GM18508 (cell line): ENCODE measurements at regions not wholly inside any gene's neighbourhood (a gene's known extent, or its start where the extent isn't known, plus 50 kb on each side); places are given as distances from the start of the nearest gene placed in this dataset.
"Not testable (repeated sequence)": the region's sequence is repeated elsewhere in the genome, so short reads cannot be mapped to it uniquely, and the experiment has no call there.

Experiments
- ATAC-seq: cut with Tn5 transposase; IDR thresholded peaks from one replicate; pipeline ENCODE4 v1.9.1; 2021; ENCODE audit warnings: moderate number of reproducible peaks; ENCODE audit not compliant: insufficient read depth, unreplicated experiment

DNA sequence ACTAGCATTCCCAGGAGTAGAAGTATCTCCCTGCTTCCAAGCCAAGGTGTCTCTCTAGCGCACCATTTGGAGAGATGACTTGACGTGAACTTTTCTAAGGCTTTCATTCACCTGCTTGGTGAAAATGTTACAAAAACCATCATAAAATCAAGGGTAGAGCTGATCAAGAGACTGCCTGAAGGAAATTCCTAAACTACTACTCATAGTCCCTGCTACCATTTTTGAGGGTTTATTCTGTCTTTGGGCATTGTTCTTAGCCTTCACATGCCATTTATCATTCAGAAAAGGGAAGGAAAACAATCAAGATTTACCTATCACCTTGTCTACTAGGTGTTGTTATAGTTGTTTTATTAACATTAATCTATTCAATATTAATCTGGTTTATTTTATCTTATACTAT, 525.8 kb downstream of the NTRK3 start:
- no peak for ATAC-seq

DNA sequence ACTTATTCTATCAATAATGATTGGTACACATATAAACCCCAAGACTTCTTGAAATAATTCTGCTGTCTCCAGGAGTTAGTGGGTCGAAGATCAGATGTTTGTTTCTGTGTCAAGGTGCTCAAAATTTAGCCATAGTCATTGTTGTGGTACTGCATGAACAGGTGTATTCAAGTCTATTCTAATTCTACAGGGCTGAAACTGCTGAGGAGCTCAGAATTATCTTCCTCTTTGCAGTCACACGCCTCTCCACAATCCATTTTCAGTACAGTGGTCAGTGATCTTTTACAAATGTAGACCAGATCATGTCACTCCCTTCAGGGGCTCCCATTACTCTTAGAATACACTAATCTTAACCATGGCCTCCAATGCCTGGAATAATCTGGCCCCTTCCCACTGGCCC, 527.5 kb downstream of the NTRK3 start:
- ATAC-seq, result no peak

DNA sequence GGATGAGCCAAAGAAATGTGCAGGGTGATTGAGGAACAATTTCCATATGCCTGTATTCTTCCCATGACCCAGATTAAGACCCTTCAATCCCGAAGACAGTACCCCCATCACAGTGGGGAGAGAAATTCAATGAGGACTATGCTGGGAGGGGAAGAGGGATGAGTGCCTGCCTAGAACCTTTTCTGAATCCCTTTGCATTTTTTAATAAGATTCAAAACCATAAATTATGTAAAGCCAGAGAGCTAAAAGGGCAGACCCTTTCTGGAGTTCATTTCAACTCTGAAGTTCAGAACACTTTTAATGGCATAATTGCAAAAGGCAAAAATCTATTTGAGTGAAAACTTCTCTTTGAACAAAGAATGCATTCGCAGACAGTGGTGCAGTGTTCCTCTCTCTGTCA, 529.5 kb downstream of the NTRK3 start:
- ATAC-seq, result no peak

DNA sequence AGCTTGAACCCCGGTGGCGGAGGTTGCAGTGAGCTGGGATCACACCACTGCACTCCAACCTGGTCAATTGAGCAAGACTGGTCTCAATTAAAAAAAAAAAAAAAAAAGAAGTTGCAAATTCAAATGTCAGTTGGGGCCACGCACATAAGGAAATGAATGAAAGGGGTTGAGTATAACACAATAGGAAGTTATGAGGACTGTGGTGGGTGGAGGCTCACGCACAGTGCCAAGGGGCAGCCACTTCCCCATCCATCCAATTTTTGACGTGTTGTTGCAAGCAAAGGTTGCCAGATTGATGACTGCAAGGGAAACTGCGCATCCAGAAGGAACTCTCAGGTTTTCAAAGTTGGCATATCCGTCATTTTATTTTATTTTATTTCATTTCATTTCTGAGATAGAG, 532.2 kb downstream of the NTRK3 start:
- ATAC-seq, result no peak

DNA sequence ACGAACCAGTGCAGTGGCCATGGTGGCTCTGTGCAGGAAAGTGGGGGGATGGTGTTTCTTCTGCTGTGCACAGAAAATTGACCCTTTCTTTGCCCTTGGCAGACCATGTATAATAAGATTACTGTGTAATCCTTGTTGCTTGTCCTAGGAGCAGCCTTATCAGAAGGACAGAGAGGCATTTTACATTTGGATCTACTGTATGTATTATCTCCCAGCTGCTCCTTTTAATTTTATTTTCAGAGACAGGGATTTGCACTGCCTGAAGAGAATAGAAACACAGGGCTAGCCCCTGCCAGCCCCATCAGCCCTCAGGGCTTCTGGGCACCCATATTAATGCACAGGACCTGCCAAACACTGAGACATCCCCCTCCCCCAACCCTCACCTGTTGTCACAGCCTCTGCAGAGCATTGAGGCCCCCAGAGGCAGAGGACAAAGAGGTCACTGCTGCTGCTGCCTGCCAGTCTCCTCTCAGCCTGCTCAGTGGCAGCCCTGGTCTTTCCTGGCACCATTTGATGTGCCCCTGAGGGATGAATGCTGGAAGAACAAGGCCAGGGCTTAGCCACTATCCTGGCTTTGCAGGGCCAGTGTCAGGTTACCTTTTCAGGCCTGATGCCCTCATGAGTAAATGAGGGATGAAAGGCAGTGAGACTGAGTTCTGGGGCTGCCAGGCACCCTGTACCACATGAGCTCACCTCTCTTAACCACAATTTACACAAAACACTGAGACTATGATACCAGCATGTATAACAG, 533.4 kb downstream of the NTRK3 start:
- no peak for ATAC-seq

DNA sequence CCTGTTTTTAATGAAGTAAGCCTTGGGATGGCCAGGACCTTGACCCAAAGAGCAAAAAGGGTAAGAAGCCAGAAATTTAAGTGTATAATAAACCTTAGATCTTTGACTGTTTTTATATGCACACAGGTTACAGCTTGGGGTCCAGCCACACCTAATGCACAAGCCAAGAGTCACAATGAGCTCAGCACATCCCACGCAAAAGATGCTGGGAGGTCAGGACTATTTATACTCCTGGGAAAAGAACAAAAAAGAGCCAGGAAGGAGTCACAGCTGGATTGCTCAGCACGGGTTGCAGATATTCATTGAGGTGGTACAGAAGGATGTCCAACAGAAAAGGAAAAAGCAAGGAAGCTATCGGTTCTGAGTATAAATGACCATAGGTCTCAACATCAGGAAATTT, 536.3 kb downstream of the NTRK3 start:
- ATAC-seq, result no peak

DNA sequence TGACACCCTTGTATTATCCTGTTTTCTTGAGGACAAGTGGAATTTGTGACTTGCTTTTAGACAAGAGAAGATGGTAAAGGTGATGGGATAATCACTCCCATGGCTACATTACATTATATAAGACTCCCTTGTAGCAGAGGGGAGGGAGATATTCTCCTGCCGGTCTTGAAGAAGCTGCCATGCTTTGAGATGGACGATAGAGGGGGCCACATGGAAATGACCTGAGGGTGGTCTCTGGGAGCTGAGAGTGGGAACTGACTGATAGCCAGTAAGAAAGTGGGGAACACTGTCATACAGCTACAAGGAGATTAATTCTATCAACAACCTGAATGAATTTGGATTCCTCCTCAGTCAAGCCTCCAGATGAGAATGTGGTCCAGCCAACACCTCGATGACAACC, 540.1 kb downstream of the NTRK3 start:
- no peak for ATAC-seq

DNA sequence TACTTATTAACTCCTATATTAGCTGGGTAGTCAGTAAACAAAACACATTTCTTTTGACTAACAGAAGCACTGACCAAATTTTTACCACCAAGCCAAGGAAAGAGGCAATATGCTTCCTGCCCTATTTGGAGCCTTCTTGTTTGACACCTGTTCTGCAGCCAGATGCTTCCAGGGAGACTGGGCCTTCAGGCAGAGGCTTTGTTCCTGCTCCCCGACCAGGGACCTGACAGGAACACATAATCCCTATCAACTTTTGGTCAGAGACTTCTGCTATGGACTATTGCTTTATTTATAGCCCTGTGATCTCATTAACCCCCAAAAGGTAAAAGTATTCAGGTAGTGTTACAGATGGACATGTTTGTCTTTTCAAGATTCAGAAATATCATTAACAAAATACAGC, 541.3 kb downstream of the NTRK3 start:
- no peak for ATAC-seq

DNA sequence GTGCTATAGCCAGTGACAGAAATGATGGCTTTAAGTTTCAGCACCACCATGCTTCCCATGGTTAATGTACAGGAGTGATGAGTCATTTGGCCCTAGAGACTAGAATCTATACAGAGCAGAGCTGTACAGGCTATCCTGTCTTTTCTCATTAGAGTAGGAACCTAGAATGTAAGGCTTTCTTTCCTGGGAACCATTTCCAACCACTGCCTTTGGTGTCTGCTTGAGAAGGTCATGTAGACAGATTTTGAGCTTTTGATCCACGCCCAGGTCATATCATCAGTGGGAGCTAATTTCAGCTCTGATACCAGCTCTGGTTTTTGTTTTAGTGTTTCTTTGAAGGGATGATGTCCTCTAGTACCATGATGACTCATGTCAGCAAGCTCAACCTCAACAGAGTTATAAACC, 543.1 kb downstream of the NTRK3 start:
- ATAC-seq, result no peak

DNA sequence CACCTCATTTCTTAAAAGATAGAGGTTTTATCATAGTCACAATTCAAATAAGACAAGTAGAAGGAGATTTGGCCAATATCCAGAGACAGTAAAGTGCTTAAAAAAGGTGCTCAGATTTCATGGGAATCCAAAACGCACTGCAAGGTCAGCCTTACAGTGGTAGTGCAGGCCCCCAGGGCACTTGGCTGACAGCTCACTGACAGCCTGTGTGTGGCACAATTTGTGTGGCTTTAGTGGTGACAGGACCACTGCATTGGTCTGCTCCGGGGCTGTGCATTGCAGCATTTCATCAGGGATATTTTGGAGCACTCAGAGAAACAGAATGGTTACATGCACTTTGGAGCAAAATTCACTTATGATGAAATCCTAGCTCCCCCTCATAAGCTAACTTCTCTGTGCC, 544.3 kb downstream of the NTRK3 start:
- ATAC-seq, result no peak

DNA sequence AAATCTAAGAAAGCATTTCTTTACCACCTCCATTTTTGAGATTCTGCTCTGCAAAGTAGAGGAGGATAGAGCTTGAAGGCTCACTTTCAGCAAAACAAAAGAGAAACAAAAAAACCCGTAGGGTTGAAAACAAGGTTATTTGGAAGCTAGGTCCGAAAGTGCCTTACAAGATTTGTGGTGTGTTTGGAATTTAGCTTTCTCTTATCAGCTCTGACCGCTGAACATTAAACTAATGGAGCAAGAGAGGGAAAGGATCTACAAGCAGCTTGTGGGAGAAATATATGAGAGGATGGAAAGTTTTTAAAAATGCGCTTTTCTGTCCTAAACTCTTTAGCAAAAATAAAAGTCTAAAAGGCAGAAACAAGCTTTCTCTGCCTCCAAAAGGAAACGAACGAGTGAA, 545.5 kb downstream of the NTRK3 start:
- ATAC-seq, result no peak

DNA sequence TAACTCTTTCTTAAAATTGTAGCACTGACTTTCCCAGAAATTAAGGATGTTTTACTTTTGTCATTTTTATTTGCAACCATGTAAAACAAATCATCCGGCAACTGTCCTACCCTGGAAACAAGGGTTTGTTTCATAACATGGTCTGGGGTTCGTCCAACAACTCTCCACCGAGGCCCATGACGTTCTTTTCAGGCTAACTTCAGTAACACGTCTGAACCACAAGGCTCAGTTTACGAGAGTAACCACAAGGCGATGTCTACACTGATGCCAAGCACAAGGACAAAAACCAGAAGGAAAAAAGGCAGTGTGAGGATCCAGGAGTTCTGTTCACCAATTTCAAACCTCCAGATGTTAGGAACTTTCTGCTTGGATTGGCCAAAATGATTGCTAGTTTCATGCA, 546.1 kb downstream of the NTRK3 start:
- no peak for ATAC-seq

DNA sequence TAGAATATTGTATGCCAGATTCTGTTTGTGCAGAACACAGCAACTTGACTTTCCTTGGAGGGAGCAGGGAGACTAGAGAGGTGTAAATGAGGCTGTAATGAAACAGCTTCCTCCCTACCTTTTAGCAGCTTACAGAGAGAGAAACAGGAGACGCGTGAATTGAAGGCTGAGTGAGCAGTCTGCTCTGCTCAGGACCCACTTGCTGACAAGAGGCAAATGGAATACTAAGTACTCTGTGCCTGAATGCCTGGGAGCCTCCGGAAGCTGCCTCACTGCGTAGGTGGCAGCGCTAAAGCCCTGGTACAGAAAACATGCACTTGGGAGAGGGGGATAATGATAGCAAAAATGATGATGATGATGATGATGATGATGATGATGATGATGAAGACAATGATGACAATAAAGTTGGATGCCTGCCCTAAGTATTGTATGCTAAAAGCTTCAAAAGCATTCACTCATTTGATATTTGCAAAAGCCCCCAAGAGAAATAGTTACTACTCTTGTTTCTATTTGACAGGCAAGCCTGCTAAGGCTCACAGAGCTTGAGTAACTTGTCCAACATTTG, 548.9 kb downstream of the NTRK3 start:
- no peak for ATAC-seq

DNA sequence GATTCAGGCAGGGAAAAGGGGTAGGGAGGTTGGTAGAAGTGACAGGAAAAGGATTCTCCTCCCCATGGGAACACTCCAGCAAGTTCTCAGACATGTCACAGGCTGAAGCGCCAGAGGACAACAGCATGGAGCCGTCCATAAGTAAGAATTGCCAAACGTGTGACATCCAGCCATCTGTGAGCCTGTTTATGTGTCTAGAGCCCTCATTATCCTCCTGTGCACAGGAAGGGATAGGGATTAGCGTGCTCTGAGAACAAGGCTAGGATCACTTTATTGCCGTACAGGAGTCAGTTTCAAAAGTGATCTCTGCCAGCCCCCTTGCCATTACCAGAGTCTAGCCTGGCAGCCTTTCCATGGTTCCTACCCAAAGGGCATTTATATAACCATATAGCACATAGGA, 549.5 kb downstream of the NTRK3 start:
- ATAC-seq, result no peak

DNA sequence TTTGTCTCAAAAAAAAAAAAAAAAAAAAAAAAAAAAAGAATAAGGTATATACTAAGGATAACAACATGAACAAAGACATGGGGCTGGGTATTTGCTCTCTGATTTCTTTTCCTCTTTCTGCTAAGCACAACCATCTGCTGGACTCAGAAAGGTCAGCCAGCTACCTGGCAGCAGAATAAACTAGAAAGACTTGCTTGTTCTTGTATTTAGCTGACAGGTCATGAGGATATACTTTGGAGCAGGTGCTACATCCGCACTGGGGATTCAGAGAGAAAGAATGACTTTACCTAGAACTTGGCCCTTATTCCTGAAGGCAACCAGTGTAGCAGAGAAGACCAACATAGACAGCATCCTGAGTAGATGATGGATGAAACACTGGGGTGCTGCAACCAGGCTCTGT, 550.5 kb downstream of the NTRK3 start:
- ATAC-seq, result no peak

DNA sequence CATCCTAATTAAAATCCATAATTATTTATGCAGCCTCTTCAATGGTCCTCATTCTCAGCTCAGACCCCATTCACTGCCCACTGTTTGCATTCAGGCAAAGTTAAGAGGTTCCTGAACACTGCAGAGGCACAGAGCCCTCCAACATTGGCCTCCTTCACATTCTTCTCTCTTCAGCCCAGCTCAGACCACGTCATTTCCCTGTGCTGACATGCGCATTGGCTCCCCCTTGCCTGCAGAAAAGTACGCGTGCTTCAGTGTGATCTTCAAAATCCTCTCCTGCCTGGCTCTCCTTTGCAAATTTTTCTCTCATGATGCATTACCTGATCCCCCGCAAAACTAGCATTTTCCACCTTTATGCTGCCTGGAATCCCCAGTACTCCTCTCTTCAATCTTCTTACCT, 552.3 kb downstream of the NTRK3 start:
- no peak for ATAC-seq

DNA sequence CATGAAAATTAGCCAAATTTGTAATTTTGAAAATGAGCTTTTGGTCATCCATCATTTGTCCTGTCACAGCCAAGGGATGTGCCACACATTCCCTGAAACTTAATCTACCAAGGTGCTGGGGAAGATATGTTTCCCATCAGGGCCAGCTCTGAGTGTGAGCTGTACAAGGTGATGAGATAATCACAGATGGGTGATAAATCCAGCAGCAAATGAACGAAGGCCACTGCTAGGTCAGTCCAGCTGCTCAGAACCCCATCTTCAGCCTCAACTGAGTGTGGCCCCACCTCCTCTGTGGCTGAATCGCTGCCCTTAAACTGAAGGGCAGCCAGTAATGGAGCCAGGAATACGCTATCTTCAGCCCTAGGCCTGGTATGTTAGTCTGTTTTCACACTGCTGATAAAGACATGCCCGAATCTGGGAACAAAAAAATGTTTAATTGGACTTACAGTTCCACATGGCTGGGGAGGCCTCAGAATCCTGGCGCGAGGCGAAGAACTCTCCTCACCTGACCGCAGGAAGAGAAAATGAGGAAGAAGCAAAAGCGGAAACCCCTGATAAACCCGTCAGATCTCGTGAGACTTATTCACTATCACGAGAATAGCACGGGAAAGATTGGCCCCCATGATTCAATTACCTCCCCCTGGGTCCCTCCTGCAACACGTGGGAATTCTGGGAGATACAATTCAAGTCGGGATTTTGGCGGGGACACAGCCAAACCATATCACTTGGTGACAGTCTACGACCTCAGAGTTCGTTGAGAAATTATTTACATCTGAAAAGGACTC, 553.0 kb downstream of the NTRK3 start:
- no peak for ATAC-seq

DNA sequence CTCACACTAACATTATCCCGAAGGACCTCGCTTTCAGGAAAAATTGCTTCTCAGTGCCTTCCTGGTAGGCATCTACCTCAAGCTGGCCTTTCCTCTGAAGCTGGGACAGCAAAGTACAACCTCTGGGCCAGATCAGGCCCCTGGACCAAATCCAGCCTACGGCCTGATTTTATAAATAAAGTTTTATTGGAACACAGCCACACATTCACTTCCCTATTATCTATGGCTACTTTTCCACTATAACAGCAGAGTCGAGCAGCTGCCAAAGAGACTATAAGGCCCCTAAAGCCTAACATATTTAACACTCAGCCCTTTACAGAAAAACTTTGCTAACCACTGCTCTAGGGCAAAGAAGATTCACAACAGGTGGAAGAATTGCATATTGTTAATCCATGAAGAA, 554.3 kb downstream of the NTRK3 start:
- no peak for ATAC-seq

DNA sequence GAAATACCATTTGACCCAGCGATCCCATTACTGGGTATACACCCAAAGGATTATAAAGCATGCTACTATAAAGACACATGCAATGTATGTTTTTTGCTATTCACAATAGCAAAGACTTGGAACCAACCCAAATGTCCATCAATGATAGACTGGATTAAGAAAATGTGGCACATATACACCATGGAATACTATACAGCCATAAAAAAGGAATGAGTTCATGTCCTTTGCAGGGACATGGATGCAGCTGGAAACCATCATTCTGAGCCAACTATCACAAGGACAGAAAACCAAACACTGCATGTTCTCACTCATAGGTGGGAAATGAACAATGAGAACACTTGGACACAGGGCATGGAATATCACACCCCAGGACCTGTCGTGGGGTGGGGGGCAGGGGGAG, 558.1 kb downstream of the NTRK3 start:
- not testable (repeated sequence) for ATAC-seq

DNA sequence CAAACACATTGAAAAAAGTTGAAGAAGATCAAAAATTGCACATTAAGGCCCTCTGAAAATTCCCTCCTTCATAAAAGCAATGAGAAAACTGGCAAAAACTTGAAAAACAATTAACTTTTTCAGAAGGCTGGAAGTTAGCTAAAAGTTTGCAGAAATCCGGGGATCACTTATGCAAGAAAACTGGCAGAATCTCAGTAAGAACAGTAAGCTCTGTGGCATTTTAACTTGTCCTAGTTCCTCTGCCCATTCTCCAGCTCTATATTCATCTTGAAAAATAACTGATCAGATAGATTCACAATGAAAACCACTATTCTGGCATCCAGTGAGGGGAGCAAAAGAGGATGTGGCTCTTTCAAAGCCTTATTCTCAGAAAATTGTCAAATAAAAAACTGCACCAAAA, 566.8 kb downstream of the NTRK3 start:
- ATAC-seq, result no peak

DNA sequence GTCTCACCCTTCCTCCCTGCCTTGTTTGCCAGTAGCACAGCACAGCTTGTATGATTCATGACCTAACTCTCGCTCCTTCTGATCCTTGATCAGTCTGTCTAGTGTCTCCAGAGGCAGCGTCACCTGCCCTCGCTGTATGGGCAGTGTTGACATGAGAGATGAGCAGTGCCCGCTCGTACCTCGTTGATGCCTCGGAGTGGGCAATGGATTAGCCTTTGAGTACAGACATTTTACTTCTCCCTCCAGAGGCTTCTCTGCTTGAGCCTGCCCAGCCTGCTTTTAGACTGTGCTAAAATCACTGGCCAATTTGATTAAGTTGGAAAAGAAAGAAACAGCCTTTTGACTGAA, 569.0 kb downstream of the NTRK3 start:
- ATAC-seq, result no peak
